SU-DHL-6 (cell line): ENCODE measurements at regions not wholly inside any gene's neighbourhood (a gene's known extent, or its start where the extent isn't known, plus 50 kb on each side); places are given as distances from the start of the nearest gene placed in this dataset.

ENCODE experiments used
- H2AFZ ChIP-seq: fragments of 200-600 bp; sonication (generic); 2 replicates; pipeline ENCODE4 v1.6.1; 2014; ENCODE audit warnings: low read depth, mild to moderate bottlenecking, moderate library complexity, mixed read lengths, antibody characterized with exemption, low read length; ENCODE audit not compliant: severe bottlenecking
- H3F3A ChIP-seq: fragments of 200-600 bp; shearing (Covaris generic); 2 replicates; pipeline ENCODE4 v1.6.0; 2016; ENCODE audit warnings: antibody characterized with exemption, mild to moderate bottlenecking; ENCODE audit not compliant: insufficient read depth
- H3K27ac ChIP-seq: fragments of 200-600 bp; sonication (generic); 2 replicates; pipeline ENCODE4 v1.5.1; 2016; ENCODE audit warnings: low read depth, mild to moderate bottlenecking, low read length, moderate library complexity, mixed read lengths
- H3K27me3 ChIP-seq: fragments of 200-600 bp; sonication (generic), shearing (Covaris generic); 2 replicates; pipeline ENCODE4 v1.6.0; 2014; ENCODE audit warnings: mild to moderate bottlenecking, low read length
- H3K36me3 ChIP-seq: fragments of 200-600 bp; sonication (generic); 2 replicates; pipeline ENCODE4 v1.6.1; 2014; ENCODE audit warnings: mild to moderate bottlenecking, low read length, mixed read lengths
- H3K4me2 ChIP-seq: fragments of 300-600, 200-600 bp; shearing (Covaris generic), sonication (generic); 2 replicates; pipeline ENCODE4 v1.6.0; 2014; ENCODE audit warnings: low read length, low read depth, mild to moderate bottlenecking; ENCODE audit not compliant: poor library complexity, severe bottlenecking
- H3K4me3 ChIP-seq: fragments of 200-600 bp; sonication (generic); 2 replicates; pipeline ENCODE4 v1.5.1; 2014; ENCODE audit warnings: antibody characterized with exemption, low read length, mild to moderate bottlenecking, mixed read lengths; ENCODE audit not compliant: insufficient read depth, poor library complexity, severe bottlenecking
- H3K79me2 ChIP-seq: fragments of 200-600 bp; sonication (generic); 2 replicates; pipeline ENCODE4 v1.6.1; 2014; ENCODE audit warnings: mild to moderate bottlenecking, low read length, moderate library complexity; ENCODE audit not compliant: insufficient read depth
- H3K9ac ChIP-seq: fragments of 200-600 bp; sonication (generic); 2 replicates; pipeline ENCODE4 v1.7.0; 2014; ENCODE audit warnings: mild to moderate bottlenecking, low read length
- H3K9me2 ChIP-seq: fragments of 200-600 bp; sonication (generic); replicated peaks from 2 replicates; pipeline ENCODE4 v1.6.1; 2014; ENCODE audit warnings: low read length; ENCODE audit not compliant: insufficient read depth
- H3K9me3 ChIP-seq: fragments of 200-600 bp; sonication (generic); 2 replicates; pipeline ENCODE4 v1.6.1; 2014; ENCODE audit warnings: low read length, mixed read lengths; ENCODE audit not compliant: insufficient read depth
- H4K20me1 ChIP-seq: fragments of 200-600 bp; sonication (generic); 2 replicates; pipeline ENCODE4 v1.6.1; 2014; ENCODE audit warnings: low read depth, mild to moderate bottlenecking, antibody characterized with exemption, low read length, moderate library complexity, mixed read lengths
- CTCF ChIP-seq: fragments of 200-600 bp; sonication (generic); IDR thresholded peaks from one replicate; pipeline ENCODE4 v1.5.1; 2017; ENCODE audit warnings: antibody characterized with exemption, mild to moderate bottlenecking, low read length, moderate library complexity; ENCODE audit not compliant: insufficient read depth, poor library complexity, severe bottlenecking
- EZH2phosphoT487 ChIP-seq: fragments of 200-600 bp; sonication (generic), shearing (Covaris generic); conservative IDR thresholded peaks from 2 replicates; pipeline ENCODE4 v1.6.1; 2018; ENCODE audit warnings: mild to moderate bottlenecking, antibody characterized with exemption, low read length, moderate library complexity, mixed read lengths

GRCh38 chr12:87444039-87444438 is 585.2 kb downstream of the C12orf50 start:
- H4K20me1 ChIP-seq = no peaks in the 10 kb centered on the region
- H3K79me2 ChIP-seq = no peaks in the 10 kb centered on the region
- H3F3A ChIP-seq = no peaks in the 10 kb centered on the region
- no peak overlapping the region for H3K4me3 ChIP-seq
- H3K9me2 ChIP-seq = no peaks in the 10 kb centered on the region
- H3K36me3 ChIP-seq = no peaks in the 10 kb centered on the region
- no peak for TF ChIP-seq EZH2phosphoT487
- no peak overlapping the region for H3K9ac ChIP-seq
- no peaks in the 10 kb centered on the region for H3K9me3 ChIP-seq
- no peak overlapping the region for H2AFZ ChIP-seq
- H3K27me3 ChIP-seq = no peaks in the 10 kb centered on the region
- no peak overlapping the region for H3K4me2 ChIP-seq
- H3K27ac ChIP-seq = no peak overlapping the region

DNA sequence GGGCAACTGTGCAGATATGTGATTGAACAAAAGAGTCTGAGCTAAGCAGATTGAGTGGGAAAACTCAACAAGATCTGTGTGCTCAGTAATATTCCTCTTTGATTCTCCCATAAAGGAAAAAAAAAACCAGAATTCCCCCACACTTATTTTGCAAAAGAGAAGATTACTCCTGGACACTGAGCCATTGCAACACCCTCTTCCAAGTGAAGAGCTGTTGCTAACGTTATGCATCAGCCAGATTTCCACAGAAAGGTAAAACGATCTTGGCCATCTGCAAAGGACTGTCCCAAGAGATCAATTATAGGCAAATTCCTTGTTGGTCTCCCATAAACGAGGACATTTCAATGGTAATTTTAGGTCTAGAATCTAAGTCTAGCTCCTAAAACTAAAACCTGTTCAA is 587.7 kb downstream of the C12orf50 start:
- TF ChIP-seq CTCF = no peak
- no peak for TF ChIP-seq EZH2phosphoT487
- H4K20me1 ChIP-seq = no peaks in the 10 kb centered on the region
- no peak overlapping the region for H3K4me2 ChIP-seq
- H3K79me2 ChIP-seq = no peaks in the 10 kb centered on the region
- H3K36me3 ChIP-seq = no peaks in the 10 kb centered on the region
- H2AFZ ChIP-seq = no peak overlapping the region
- no peaks in the 10 kb centered on the region for H3K9me2 ChIP-seq
- H3K4me3 ChIP-seq = no peak overlapping the region
- no peak overlapping the region for H3K9ac ChIP-seq
- H3K27me3 ChIP-seq = no peaks in the 10 kb centered on the region
- H3K27ac ChIP-seq = no peak overlapping the region
- no peaks in the 10 kb centered on the region for H3F3A ChIP-seq
- H3K9me3 ChIP-seq = no peaks in the 10 kb centered on the region

DNA sequence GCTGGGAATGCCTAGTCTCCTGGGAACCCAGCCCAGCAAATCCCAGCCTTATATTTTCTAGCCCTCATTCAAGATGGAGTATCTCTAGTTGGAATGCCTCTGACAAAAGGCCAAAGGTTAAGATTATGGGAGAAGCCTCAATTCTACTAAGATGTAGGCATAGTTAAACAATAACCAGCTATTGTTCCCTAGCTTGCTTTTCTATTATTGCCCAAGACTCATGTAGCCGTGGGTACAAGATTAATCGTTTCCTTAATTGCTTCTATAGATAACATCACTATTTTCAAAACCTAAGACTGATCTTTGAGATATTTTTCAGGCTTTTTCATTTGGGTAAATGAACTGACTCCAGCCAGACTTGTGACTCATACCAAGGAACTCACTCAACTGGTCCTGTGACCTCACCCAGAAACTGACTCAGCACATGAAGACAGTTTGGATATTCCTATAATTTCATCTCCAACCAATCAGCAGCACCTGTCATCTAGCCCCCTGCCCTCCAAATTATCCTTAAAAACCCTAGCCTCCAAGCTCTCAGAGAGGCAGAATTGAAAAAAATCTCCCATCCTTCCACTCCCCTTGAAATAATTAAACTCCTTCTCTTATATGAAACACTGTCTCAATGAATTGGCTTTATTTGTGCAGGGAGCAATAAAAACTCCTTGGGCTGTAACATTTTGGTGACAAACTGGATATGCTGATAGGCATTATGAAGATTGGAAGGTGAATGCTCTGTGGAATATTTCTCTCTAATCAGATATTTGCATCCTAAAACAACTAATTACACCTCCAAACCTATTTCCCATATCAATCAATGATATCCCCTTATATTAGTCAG is 589.0 kb downstream of the C12orf50 start:
- Histone ChIP-seq H3K27ac (no peak overlapping the region), H2AFZ (no peak overlapping the region), H3K9ac (no peak overlapping the region), H4K20me1 (no peaks in the 10 kb centered on the region), H3K36me3 (no peaks in the 10 kb centered on the region), H3K4me3 (no peak overlapping the region), H3K9me2 (no peaks in the 10 kb centered on the region), H3K4me2 (no peak overlapping the region), H3K79me2 (no peaks in the 10 kb centered on the region), H3K27me3 (no peaks in the 10 kb centered on the region), H3F3A (no peaks in the 10 kb centered on the region), H3K9me3 (no peaks in the 10 kb centered on the region)
- no peak for TF ChIP-seq CTCF
- TF ChIP-seq EZH2phosphoT487 = no peak

GRCh38 chr12:87430444-87430843 is 598.8 kb downstream of the C12orf50 start:
- Histone ChIP-seq H3K36me3 (no peaks in the 10 kb centered on the region), H3K27me3 (no peaks in the 10 kb centered on the region), H3K9me3 (no peaks in the 10 kb centered on the region), H3K9ac (no peak overlapping the region), H4K20me1 (no peaks in the 10 kb centered on the region), H3K27ac (no peak overlapping the region), H3K9me2 (no peaks in the 10 kb centered on the region; the same call in 1 of the 2 replicates), H3K79me2 (no peaks in the 10 kb centered on the region), H3K4me3 (no peak overlapping the region), H3F3A (no peaks in the 10 kb centered on the region), H3K4me2 (no peak overlapping the region), H2AFZ (no peak overlapping the region)
- no peak for TF ChIP-seq EZH2phosphoT487
- TF ChIP-seq CTCF = no peak
